ENCODE measurements at regions not wholly inside any gene's neighbourhood (a gene's known extent, or its start where the extent isn't known, plus 50 kb on each side); places are given as distances from the start of the nearest gene placed in this dataset.
"Not testable (repeated sequence)": the region's sequence is repeated elsewhere in the genome, so short reads cannot be mapped to it uniquely, and the experiment has no call there.

- TF ChIP-seq CTCF, POLR2A (IDR thresholded peaks at IDR 0.05): not testable (repeated sequence)
These were observed 1688.2 kb downstream of the SPATA31A7 start for GRCh38 chr9:62877987-62878386.

All from testis (tissue), 2 donors.